GM12865 (cell line): ENCODE measurements at regions not wholly inside any gene's neighbourhood (a gene's known extent, or its start where the extent isn't known, plus 50 kb on each side); places are given as distances from the start of the nearest gene placed in this dataset.

Experiments used
- DNase-seq: peaks from one replicate; pipeline ENCODE4 v3.0.0; 2010; ENCODE audit warnings: low read depth
- H3K4me3 ChIP-seq: 2 replicates; pipeline ENCODE4 v1.5.1; 2011; ENCODE audit warnings: mild to moderate bottlenecking, low read depth, low read length, control low read depth
- TF ChIP-seq, protein P1 (sequence below): IDR thresholded peaks from 2 replicates; pipeline ENCODE4 v1.5.1; 2011; ENCODE audit warnings: low read length, control low read depth, low read depth, inconsistent platforms; ENCODE audit not compliant: insufficient read depth; ENCODE audit errors: missing control alignments

GRCh38 chr9:11792870-11793269 lies 900.3 kb upstream of the TYRP1 start:
- TF ChIP-seq, protein P1, sequence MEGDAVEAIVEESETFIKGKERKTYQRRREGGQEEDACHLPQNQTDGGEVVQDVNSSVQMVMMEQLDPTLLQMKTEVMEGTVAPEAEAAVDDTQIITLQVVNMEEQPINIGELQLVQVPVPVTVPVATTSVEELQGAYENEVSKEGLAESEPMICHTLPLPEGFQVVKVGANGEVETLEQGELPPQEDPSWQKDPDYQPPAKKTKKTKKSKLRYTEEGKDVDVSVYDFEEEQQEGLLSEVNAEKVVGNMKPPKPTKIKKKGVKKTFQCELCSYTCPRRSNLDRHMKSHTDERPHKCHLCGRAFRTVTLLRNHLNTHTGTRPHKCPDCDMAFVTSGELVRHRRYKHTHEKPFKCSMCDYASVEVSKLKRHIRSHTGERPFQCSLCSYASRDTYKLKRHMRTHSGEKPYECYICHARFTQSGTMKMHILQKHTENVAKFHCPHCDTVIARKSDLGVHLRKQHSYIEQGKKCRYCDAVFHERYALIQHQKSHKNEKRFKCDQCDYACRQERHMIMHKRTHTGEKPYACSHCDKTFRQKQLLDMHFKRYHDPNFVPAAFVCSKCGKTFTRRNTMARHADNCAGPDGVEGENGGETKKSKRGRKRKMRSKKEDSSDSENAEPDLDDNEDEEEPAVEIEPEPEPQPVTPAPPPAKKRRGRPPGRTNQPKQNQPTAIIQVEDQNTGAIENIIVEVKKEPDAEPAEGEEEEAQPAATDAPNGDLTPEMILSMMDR = no peak
- H3K4me3 ChIP-seq = no peak overlapping the region
- no peak for DNase-seq

GRCh38 chr9:11794984-11795383 lies 898.2 kb upstream of the TYRP1 start:
- TF ChIP-seq, protein P1 = no peak
- no peak overlapping the region for H3K4me3 ChIP-seq
- DNase-seq = no peak

DNA sequence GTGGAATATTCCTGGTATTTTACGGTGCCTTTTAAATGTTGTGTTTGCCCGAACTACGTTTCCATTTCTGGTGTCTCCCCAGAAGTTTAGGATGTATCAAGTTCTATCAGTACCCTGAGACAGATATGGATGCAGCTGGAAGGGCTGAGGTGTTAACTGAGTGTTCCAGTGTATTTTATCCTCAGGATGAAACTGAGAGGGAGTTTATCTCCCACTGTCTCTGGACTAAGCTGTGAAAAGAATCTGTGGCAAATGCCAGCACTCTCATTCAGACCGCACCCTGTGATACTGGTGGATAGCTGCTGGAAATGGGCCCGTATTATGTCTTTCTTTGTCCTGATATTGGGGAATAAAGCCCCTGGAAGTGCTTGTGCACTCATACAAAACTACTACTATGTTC lies 887.2 kb upstream of the TYRP1 start:
- TF ChIP-seq, protein P1 = no peak
- DNase-seq = no peak

DNA sequence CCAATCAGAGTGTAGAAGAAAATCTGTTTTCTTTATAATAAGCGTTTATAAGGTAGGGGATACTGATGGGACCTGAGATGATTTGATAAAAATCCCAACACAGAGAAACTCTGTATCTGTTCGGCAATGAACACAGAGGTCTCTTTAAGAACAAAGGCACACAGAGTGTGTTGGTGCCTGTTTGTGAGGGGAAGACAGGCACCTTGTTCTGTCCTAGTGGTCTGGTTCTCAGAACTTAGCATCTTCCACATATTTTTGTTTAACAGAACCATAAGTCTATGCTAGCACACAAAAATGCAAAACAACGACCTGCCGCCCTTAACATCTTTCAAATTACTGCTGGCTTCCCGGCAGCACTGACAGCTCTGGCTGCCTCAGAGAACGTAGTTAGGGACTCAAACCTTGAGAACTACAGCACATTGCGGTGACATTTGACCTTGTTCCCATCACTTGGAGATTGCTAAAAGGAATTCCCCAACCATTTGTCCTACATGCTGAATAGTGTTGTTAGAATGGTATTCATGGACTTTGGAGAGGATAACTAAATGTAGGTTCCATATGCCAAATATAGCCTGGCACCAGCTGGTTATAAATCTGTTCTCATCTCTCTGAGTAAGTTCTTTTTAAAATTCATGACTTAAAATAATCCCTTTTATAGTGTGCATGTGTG lies 871.7 kb upstream of the TYRP1 start:
- no peak overlapping the region for H3K4me3 ChIP-seq
- TF ChIP-seq, protein P1 = no peak
- no peak for DNase-seq

More for the DNA sequence above, 887.2 kb upstream of the TYRP1 start:
- H3K4me3 ChIP-seq = no peak overlapping the region

- no peak for DNase-seq
- H3K4me3 ChIP-seq = no peak overlapping the region
- TF ChIP-seq, protein P1 = no peak
Measured at GRCh38 chr9:11828201-11828600, 865.0 kb upstream of the TYRP1 start.

GRCh38 chr9:11833056-11833455 lies 860.1 kb upstream of the TYRP1 start:
- TF ChIP-seq, protein P1 = no peak
- no peak overlapping the region for H3K4me3 ChIP-seq
- no peak for DNase-seq

DNA sequence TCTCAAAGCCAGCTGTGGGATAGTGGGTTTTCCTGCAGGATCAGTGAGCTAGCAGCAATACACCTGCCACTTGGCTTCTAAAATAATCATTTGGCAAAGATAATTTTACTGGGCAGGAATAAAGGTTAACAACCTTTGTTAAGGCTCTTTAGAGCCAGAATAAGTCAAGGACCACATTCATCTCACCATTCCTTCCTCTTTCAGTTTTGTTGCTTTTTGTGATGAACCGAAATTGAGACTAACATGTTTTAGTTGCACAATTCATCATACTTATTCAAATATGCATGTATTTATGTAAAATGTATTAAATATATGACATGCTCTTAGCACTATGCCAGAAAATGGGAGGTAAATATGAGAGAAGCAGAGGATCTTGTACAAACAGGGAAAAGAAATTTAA lies 824.4 kb upstream of the TYRP1 start:
- TF ChIP-seq, protein P1 = no peak
- no peak overlapping the region for H3K4me3 ChIP-seq
- no peak for DNase-seq
